ENCODE measurements at regions not wholly inside any gene's neighbourhood (a gene's known extent, or its start where the extent isn't known, plus 50 kb on each side); places are given as distances from the start of the nearest gene placed in this dataset.

DNA sequence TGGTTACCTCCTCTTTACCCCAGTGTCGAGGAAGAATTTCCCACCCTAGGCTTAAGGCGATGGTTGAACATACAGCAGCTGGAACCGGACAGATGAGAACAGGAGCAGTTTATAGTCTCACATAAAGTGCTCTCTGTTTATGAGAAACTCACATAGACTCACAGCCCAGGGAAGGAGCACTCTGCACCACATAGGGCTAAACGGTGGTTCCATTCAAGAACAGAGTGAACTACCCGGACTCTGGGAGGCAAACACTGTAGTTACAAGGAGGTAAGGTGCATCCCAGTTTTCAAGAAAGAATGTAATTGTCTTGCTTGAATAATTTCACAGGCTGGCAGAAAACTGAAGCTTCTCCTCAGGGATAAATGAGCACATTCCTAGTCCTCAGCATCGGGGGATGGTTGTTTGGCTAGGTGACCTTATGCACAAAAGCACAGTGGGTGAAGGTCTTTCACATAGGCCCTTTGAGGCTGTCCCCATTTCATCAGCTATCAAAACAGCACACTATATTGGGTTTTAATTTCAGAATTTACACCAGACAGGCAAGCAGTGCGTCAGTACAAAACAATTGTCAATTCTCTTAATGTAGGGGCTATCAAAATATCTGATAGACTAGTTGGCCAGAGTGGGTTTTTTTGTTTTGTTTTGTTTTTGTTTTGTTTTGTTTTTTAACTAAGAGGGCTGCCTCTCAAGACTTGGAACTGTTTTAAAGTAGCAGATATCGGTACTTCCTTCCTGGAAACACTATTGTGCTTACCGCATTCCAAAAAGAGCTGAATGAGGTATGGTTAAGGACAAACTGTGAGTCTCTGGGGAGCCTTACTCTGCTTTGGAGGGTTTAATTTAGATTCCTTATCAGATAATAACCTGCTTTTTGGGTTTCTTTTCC, 918.1 kb upstream of the CDH8 start:
- H3K4me1 ChIP-seq (ENCODE audit: control insufficient read depth, insufficient read depth, low read length, unreplicated experiment), result no peaks in the 10 kb centered on the region

DNA sequence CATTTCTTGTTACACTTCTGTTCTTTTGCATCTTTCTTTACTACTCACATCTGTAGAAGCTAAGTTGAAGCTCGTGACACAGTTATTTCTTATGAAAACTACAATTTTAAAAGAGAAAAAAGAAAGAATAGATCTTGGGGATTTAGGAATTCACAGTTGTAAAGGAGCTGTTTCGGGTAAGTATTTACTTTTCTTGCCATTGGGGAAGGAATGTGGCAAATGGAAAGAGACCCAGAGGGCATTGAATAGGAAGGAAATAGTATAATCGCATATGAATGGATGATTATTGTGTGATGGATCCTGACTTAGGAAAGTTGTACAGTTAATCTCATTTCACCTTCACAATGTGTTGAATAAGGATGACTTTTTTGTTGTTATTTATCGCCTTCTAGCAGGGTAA, 914.1 kb upstream of the CDH8 start:
- H3K27ac ChIP-seq (ENCODE audit: low read depth, low read length), result no peak overlapping the region
- H3K4me3 ChIP-seq (ENCODE audit: low read depth, low read length), result no peak overlapping the region
- H3K36me3 ChIP-seq (ENCODE audit: insufficient read depth, low read length), result no peaks in the 10 kb centered on the region
- H3K79me2 ChIP-seq (ENCODE audit: control insufficient read depth, insufficient read depth, low read length, unreplicated experiment), result no peaks in the 10 kb centered on the region
- no peaks in the 10 kb centered on the region for H3K27me3 ChIP-seq (ENCODE audit: insufficient read depth, low read length)
- H3K4me1 ChIP-seq (ENCODE audit: control insufficient read depth, insufficient read depth, low read length, unreplicated experiment), result no peaks in the 10 kb centered on the region
- H2AFZ ChIP-seq (ENCODE audit: low read length, unreplicated experiment), result no peak overlapping the region

More for the DNA sequence above, 918.1 kb upstream of the CDH8 start:
- no peak overlapping the region for H2AFZ ChIP-seq (ENCODE audit: low read length, unreplicated experiment)
- H3K4me3 ChIP-seq (ENCODE audit: low read depth, low read length), result no peak overlapping the region
- H3K27ac ChIP-seq (ENCODE audit: low read depth, low read length), result no peak overlapping the region
- H3K36me3 ChIP-seq (ENCODE audit: insufficient read depth, low read length), result no peaks in the 10 kb centered on the region
- no peaks in the 10 kb centered on the region for H3K27me3 ChIP-seq (ENCODE audit: insufficient read depth, low read length)
- no peaks in the 10 kb centered on the region for H3K79me2 ChIP-seq (ENCODE audit: control insufficient read depth, insufficient read depth, low read length, unreplicated experiment)

DNA sequence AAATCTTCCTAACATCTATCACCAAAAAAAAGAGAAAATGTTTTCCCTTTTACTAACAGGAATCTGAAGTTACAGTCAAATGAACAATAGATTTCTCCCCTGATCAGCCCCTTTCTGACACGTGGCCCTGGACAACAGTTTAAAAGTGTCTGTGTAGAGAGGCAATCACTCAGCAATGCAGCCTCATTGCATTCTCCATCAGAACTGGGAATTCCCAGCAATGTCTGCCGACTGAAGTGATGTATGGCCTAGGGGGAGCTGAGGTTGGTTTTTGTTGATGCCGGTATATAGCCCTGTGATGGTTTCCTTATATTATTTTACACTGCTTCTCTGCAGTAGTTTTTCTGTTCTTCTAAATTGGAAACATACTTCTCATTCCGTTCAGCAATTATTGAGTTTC, 904.3 kb upstream of the CDH8 start:
- H3K4me3 ChIP-seq (ENCODE audit: low read depth, low read length), result no peak overlapping the region
- no peaks in the 10 kb centered on the region for H3K4me1 ChIP-seq (ENCODE audit: control insufficient read depth, insufficient read depth, low read length, unreplicated experiment)
- H3K36me3 ChIP-seq (ENCODE audit: insufficient read depth, low read length), result no peaks in the 10 kb centered on the region
- H3K27ac ChIP-seq (ENCODE audit: low read depth, low read length), result no peak overlapping the region
- H3K27me3 ChIP-seq (ENCODE audit: insufficient read depth, low read length), result no peaks in the 10 kb centered on the region
- no peak overlapping the region for H2AFZ ChIP-seq (ENCODE audit: low read length, unreplicated experiment)
- no peaks in the 10 kb centered on the region for H3K79me2 ChIP-seq (ENCODE audit: control insufficient read depth, insufficient read depth, low read length, unreplicated experiment)

DNA sequence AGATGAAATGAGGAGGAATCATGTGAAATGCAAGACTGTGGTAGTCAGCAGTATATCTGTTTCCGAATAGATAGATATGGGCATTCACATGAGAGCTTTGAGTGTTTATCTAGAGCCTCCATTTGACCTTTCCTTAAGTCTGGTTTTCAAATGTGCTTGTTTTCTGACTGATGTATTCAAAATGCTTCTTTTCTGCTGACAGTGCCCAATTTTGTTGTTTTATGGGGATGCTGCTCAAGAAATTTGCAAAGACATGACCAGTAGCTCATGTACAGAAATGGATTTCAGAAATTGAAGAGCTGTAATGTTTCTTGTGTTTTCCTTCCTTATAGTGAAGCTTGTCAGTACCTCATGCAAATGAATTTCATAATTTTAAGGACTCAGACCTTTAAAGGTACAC, 903.4 kb upstream of the CDH8 start:
- no peak overlapping the region for H2AFZ ChIP-seq (ENCODE audit: low read length, unreplicated experiment)
- no peak overlapping the region for H3K4me3 ChIP-seq (ENCODE audit: low read depth, low read length)
- H3K36me3 ChIP-seq (ENCODE audit: insufficient read depth, low read length), result no peaks in the 10 kb centered on the region
- no peak overlapping the region for H3K27ac ChIP-seq (ENCODE audit: low read depth, low read length)
- no peaks in the 10 kb centered on the region for H3K4me1 ChIP-seq (ENCODE audit: control insufficient read depth, insufficient read depth, low read length, unreplicated experiment)
- no peaks in the 10 kb centered on the region for H3K27me3 ChIP-seq (ENCODE audit: insufficient read depth, low read length)
- H3K79me2 ChIP-seq (ENCODE audit: control insufficient read depth, insufficient read depth, low read length, unreplicated experiment), result no peaks in the 10 kb centered on the region

DNA sequence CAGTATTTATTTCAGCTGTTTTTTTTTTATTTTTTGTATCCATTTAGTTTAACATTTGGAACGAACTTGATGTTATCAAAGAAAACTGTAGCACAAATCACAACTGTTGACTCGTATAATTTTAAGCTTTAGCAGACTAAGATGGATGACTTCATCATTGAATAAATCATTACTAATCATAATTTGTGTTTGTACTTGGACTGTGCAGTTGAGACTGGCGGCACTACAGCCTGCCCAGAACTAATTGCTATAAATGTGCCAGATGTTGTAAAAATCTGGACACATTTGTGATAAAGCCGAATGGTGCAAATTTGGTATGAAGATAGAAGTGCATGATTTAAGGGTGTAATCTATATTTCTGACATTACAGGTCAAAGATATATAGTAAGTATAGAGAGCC, 897.7 kb upstream of the CDH8 start:
- no peaks in the 10 kb centered on the region for H3K79me2 ChIP-seq (ENCODE audit: control insufficient read depth, insufficient read depth, low read length, unreplicated experiment)
- H2AFZ ChIP-seq (ENCODE audit: low read length, unreplicated experiment), result no peak overlapping the region
- no peak overlapping the region for H3K4me3 ChIP-seq (ENCODE audit: low read depth, low read length)
- no peaks in the 10 kb centered on the region for H3K36me3 ChIP-seq (ENCODE audit: insufficient read depth, low read length)
- no peaks in the 10 kb centered on the region for H3K27me3 ChIP-seq (ENCODE audit: insufficient read depth, low read length)
- H3K4me1 ChIP-seq (ENCODE audit: control insufficient read depth, insufficient read depth, low read length, unreplicated experiment), result no peaks in the 10 kb centered on the region
- no peak overlapping the region for H3K27ac ChIP-seq (ENCODE audit: low read depth, low read length)

- Histone ChIP-seq H2AFZ (ENCODE audit: low read length, unreplicated experiment) (no peak overlapping the region), H3K27me3 (ENCODE audit: insufficient read depth, low read length) (no peaks in the 10 kb centered on the region), H3K4me3 (ENCODE audit: low read depth, low read length) (no peak overlapping the region), H3K27ac (ENCODE audit: low read depth, low read length) (no peak overlapping the region), H3K79me2 (ENCODE audit: control insufficient read depth, insufficient read depth, low read length, unreplicated experiment) (no peaks in the 10 kb centered on the region), H3K4me1 (ENCODE audit: control insufficient read depth, insufficient read depth, low read length, unreplicated experiment) (no peaks in the 10 kb centered on the region), H3K36me3 (ENCODE audit: insufficient read depth, low read length) (no peaks in the 10 kb centered on the region)
Measured at GRCh38 chr16:62929593-62929992, 893.4 kb upstream of the CDH8 start.

- Histone ChIP-seq H3K27ac (ENCODE audit: low read depth, low read length) (no peak overlapping the region), H3K4me1 (ENCODE audit: control insufficient read depth, insufficient read depth, low read length, unreplicated experiment) (no peaks in the 10 kb centered on the region), H3K36me3 (ENCODE audit: insufficient read depth, low read length) (no peaks in the 10 kb centered on the region), H2AFZ (ENCODE audit: low read length, unreplicated experiment) (no peak overlapping the region), H3K4me3 (ENCODE audit: low read depth, low read length) (no peak overlapping the region), H3K27me3 (ENCODE audit: insufficient read depth, low read length) (no peaks in the 10 kb centered on the region), H3K79me2 (ENCODE audit: control insufficient read depth, insufficient read depth, low read length, unreplicated experiment) (no peaks in the 10 kb centered on the region)
Measured at GRCh38 chr16:62927122-62927521, 890.9 kb upstream of the CDH8 start.

DNA sequence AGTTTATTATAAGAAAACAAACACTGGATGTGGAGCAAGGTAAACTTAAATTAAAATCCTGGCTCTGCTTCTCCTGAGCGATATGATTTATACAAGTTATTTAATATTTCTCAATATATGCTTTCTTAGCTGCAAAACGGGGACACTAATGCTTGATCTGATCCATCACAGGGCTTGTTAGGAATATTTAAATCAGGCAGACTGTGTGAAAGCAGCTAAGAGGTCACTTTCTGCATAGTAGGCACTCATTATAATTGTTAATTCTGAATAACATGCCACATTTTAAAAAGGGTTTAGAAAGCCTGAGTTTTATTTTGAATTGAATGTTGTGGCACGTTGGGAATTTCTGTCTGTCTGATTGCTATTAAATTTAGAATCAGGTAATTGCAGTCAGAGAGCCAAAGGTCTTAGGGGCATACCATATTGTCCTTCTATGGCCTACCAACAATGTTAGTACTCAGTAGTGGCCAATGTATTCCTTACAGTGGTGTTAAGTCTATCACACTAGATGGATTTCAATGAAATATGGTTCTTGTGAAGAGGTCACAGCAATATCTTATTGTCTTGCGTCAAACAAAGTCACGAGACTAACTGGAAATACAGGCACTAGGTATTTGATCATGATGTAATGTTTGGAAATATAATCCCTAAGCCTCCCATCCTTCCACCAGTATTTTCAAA, 890.0 kb upstream of the CDH8 start:
- Histone ChIP-seq H3K4me1 (ENCODE audit: control insufficient read depth, insufficient read depth, low read length, unreplicated experiment) (no peaks in the 10 kb centered on the region), H3K4me3 (ENCODE audit: low read depth, low read length) (no peak overlapping the region), H3K79me2 (ENCODE audit: control insufficient read depth, insufficient read depth, low read length, unreplicated experiment) (no peaks in the 10 kb centered on the region), H3K27ac (ENCODE audit: low read depth, low read length) (no peak overlapping the region), H3K36me3 (ENCODE audit: insufficient read depth, low read length) (no peaks in the 10 kb centered on the region), H3K27me3 (ENCODE audit: insufficient read depth, low read length) (no peaks in the 10 kb centered on the region), H2AFZ (ENCODE audit: low read length, unreplicated experiment) (no peak overlapping the region)

DNA sequence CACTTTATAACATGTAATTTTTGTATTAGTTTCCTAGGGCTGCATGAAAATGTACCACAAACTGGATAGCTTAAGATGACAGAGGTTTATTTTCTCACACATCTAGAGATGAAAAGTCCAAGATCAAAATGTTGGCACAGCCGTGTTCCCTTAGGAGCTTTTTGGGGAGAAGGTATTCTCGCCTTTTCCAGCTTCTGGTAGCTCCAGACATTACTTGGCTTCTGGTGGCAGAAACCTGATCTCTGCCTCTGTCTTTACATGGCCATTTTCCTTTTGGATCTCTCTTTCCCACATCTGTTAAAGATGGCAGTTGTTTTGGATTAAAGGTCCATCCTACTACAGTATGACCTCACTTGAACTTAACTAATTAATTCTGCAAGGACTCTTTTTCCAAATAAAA, 885.7 kb upstream of the CDH8 start:
- Histone ChIP-seq H2AFZ (ENCODE audit: low read length, unreplicated experiment) (no peak overlapping the region), H3K4me1 (ENCODE audit: control insufficient read depth, insufficient read depth, low read length, unreplicated experiment) (no peaks in the 10 kb centered on the region), H3K36me3 (ENCODE audit: insufficient read depth, low read length) (no peaks in the 10 kb centered on the region), H3K27me3 (ENCODE audit: insufficient read depth, low read length) (no peaks in the 10 kb centered on the region), H3K79me2 (ENCODE audit: control insufficient read depth, insufficient read depth, low read length, unreplicated experiment) (no peaks in the 10 kb centered on the region), H3K27ac (ENCODE audit: low read depth, low read length) (no peak overlapping the region), H3K4me3 (ENCODE audit: low read depth, low read length) (no peak overlapping the region)

DNA sequence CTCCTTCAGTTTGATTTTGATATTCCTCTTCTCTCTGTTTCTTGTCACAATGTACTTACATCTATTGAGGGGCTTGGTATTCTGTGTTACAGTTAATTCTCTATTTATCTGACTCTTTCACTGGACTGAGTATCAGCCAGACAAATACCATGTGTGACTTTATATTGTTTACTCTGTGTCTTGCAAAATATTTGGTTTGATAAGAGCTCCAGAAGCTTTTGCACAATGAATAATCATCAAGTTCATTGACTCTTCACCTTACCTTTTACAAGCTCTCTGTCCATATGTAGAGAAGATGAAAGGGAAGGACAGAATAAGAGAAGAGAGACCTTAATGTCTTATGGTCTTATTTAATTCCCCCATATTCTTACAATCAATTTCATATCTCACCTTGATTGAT, 877.7 kb upstream of the CDH8 start:
- Histone ChIP-seq H3K79me2 (ENCODE audit: control insufficient read depth, insufficient read depth, low read length, unreplicated experiment) (no peaks in the 10 kb centered on the region), H2AFZ (ENCODE audit: low read length, unreplicated experiment) (no peak overlapping the region), H3K4me1 (ENCODE audit: control insufficient read depth, insufficient read depth, low read length, unreplicated experiment) (no peaks in the 10 kb centered on the region), H3K27ac (ENCODE audit: low read depth, low read length) (no peak overlapping the region), H3K27me3 (ENCODE audit: insufficient read depth, low read length) (no peaks in the 10 kb centered on the region), H3K36me3 (ENCODE audit: insufficient read depth, low read length) (no peaks in the 10 kb centered on the region), H3K4me3 (ENCODE audit: low read depth, low read length) (no peak overlapping the region)

GRCh38 chr16:62913333-62913732, 877.1 kb upstream of the CDH8 start:
- no peak overlapping the region for H3K27ac ChIP-seq (ENCODE audit: low read depth, low read length)
- H3K4me1 ChIP-seq (ENCODE audit: control insufficient read depth, insufficient read depth, low read length, unreplicated experiment), result no peaks in the 10 kb centered on the region
- H3K36me3 ChIP-seq (ENCODE audit: insufficient read depth, low read length), result no peaks in the 10 kb centered on the region
- H3K79me2 ChIP-seq (ENCODE audit: control insufficient read depth, insufficient read depth, low read length, unreplicated experiment), result no peaks in the 10 kb centered on the region
- H2AFZ ChIP-seq (ENCODE audit: low read length, unreplicated experiment), result no peak overlapping the region
- no peak overlapping the region for H3K4me3 ChIP-seq (ENCODE audit: low read depth, low read length)
- no peaks in the 10 kb centered on the region for H3K27me3 ChIP-seq (ENCODE audit: insufficient read depth, low read length)

Measured in ACC112 (cell line).